ENCODE measurements at regions not wholly inside any gene's neighbourhood (a gene's known extent, or its start where the extent isn't known, plus 50 kb on each side); places are given as distances from the start of the nearest gene placed in this dataset.

DNA sequence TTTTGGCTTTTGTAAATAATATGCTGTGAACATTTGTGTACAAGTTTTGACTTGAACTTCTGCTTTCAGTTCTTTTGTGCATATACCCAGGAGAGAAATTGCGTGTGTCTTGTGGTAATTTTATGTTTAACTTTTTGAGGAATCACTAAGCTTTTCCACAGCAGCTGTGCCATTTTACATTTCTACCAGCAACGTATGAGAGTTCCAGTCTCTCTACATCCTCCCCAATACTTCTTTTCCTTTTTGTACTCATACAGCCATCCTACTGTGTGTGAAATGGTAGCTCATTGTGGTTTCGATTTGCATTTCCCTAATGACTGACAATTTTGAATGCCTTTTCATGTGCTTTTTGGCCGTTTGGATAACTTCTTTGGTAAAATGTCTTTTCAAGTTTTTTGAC, 66.3 kb upstream of the INHBA start:
- Mint-ChIP-seq H3K9me3 (peaks cover 2% of the 10 kb centered on the region), H3K4me3 (no peak overlapping the region), H3K36me3 (ENCODE audit: low read depth) (no peaks in the 10 kb centered on the region), H3K27me3 (ENCODE audit: low read depth) (no peaks in the 10 kb centered on the region), H3K4me1 (no peaks in the 10 kb centered on the region), H3K27ac (no peak overlapping the region)
- TF ChIP-seq, protein P1, sequence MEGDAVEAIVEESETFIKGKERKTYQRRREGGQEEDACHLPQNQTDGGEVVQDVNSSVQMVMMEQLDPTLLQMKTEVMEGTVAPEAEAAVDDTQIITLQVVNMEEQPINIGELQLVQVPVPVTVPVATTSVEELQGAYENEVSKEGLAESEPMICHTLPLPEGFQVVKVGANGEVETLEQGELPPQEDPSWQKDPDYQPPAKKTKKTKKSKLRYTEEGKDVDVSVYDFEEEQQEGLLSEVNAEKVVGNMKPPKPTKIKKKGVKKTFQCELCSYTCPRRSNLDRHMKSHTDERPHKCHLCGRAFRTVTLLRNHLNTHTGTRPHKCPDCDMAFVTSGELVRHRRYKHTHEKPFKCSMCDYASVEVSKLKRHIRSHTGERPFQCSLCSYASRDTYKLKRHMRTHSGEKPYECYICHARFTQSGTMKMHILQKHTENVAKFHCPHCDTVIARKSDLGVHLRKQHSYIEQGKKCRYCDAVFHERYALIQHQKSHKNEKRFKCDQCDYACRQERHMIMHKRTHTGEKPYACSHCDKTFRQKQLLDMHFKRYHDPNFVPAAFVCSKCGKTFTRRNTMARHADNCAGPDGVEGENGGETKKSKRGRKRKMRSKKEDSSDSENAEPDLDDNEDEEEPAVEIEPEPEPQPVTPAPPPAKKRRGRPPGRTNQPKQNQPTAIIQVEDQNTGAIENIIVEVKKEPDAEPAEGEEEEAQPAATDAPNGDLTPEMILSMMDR (IDR thresholded peaks at IDR 0.05; ENCODE audit: unreplicated experiment in 3 of 3), result no peak

DNA sequence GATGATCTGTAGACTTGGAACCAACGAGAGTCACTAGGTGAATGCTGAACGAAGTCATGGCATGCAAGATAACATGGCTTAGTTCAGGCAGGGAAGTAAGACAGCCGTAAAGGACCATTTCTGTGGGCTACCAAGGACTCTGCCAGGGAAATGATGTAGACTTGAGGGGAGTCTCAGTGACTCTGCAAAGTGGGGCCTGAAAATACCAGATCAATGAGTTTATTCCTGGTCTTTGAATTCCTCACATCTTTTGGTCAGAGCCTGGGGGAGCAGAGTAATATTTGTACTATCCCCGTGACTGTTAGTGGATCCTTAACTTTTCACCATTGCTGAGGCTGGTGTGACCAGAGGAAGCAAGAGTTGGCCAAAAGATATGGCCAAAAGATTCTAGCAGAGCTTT, 60.7 kb upstream of the INHBA start:
- TF ChIP-seq, protein P1 (IDR thresholded peaks at IDR 0.05; ENCODE audit: unreplicated experiment in 3 of 3), result no peak
- Mint-ChIP-seq H3K4me1 (no peaks in the 10 kb centered on the region), H3K9me3 (peaks cover 17% of the 10 kb centered on the region), H3K27me3 (ENCODE audit: low read depth) (no peaks in the 10 kb centered on the region), H3K4me3 (no peak overlapping the region), H3K36me3 (ENCODE audit: low read depth) (no peaks in the 10 kb centered on the region), H3K27ac (no peak overlapping the region)

DNA sequence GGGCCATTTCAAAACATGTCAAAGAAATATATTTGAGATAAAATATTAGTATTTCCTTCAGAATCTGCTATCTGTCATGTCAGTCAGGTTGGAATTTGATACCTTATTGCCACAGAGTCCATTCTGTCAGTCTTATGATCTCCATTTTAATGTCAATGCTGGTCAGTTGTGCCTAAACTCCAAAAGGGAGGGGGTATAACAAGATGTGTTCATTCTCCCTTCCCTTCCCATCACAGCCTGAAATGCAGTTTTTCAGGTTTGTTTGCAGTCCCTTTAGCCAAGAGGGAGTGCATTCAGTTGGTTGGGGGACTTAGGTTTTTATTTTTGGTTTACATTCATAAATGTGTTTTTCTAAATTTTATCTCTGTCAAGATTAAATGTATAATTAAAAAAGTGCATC, 59.8 kb upstream of the INHBA start:
- no peak overlapping the region for H3K27ac Mint-ChIP-seq
- no peaks in the 10 kb centered on the region for H3K4me1 Mint-ChIP-seq
- no peaks in the 10 kb centered on the region for H3K36me3 Mint-ChIP-seq (ENCODE audit: low read depth)
- peaks cover 17% of the 10 kb centered on the region for H3K9me3 Mint-ChIP-seq
- TF ChIP-seq, protein P1 (IDR thresholded peaks at IDR 0.05; ENCODE audit: unreplicated experiment in 3 of 3), result no peak
- H3K27me3 Mint-ChIP-seq (ENCODE audit: low read depth), result no peaks in the 10 kb centered on the region
- H3K4me3 Mint-ChIP-seq, result no peak overlapping the region

DNA sequence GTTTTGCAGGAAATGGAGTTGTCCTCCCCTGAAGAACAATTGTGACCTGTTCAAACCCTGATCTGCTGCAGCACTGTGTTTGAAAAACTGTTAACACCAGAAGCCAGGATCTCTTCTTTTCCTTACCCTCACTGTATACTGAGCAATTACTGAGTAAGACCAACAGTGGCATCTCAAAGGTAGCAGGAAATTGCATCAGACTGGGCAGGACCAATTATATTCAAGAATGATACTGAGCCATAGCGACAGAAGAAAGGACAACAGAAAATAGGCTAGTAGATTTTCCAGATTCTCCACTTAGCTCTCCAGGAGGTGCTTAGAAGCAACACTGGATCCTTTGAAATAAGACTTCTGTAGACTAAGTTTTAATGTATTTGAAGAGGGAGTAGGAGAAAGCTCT, 57.4 kb upstream of the INHBA start:
- Mint-ChIP-seq H3K36me3 (ENCODE audit: low read depth) (no peaks in the 10 kb centered on the region), H3K4me3 (no peak overlapping the region), H3K9me3 (peaks cover 28% of the 10 kb centered on the region), H3K4me1 (no peaks in the 10 kb centered on the region), H3K27ac (no peak overlapping the region), H3K27me3 (ENCODE audit: low read depth) (no peaks in the 10 kb centered on the region)
- TF ChIP-seq, protein P1 (IDR thresholded peaks at IDR 0.05; ENCODE audit: unreplicated experiment in 3 of 3), result no peak

DNA sequence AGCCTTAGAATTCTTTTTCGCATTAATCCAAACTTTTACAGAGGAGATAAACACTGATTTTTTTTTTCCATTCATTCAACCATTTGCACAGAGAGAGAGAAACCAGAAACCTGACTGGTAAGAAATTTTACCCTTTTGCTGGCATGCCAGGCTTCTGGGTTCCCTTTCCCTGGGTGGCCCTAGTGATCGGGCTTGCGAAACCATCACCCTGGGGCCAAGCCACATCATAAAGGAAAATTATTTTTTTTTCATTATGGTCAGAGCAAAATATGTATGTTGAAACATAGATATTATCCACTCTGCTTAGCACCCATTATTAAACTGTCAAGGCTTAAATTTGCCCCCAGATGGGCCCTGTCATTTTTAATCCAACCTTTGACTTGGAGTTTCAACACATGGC, 55.4 kb upstream of the INHBA start:
- H3K4me1 Mint-ChIP-seq, result no peaks in the 10 kb centered on the region
- TF ChIP-seq, protein P1 (IDR thresholded peaks at IDR 0.05; ENCODE audit: unreplicated experiment in 3 of 3), result no peak
- H3K27ac Mint-ChIP-seq, result no peak overlapping the region
- no peaks in the 10 kb centered on the region for H3K27me3 Mint-ChIP-seq (ENCODE audit: low read depth)
- H3K4me3 Mint-ChIP-seq, result no peak overlapping the region
- peaks cover 38% of the 10 kb centered on the region for H3K9me3 Mint-ChIP-seq
- H3K36me3 Mint-ChIP-seq (ENCODE audit: low read depth), result no peaks in the 10 kb centered on the region

DNA sequence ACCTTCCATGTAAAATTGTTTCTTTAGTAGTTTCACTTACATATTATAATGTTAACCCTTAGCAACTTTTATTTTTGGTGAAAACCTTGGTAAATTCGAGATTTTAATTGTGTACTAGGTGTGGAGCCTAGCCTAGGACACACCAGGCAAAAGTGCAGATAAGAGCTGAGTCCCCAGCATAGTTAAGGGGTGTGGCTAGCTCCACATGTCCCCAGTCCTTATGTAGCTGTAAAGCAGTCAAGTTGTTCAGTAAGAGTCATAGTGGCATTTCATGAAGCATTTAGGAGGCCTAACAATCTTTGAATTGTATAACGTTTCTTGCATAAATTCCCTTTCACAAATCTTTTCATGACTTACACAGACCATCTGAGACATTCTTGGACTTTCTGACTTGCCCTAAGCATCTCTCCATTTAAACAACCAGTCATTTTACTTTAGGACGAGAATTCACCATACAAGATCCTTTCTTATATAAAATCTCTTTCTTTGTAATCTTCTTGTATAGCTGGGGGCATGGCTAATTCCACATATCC, 53.8 kb upstream of the INHBA start:
- H3K27me3 Mint-ChIP-seq (ENCODE audit: low read depth), result no peaks in the 10 kb centered on the region
- no peak overlapping the region for H3K27ac Mint-ChIP-seq
- H3K36me3 Mint-ChIP-seq (ENCODE audit: low read depth), result no peaks in the 10 kb centered on the region
- no peaks in the 10 kb centered on the region for H3K4me1 Mint-ChIP-seq
- H3K4me3 Mint-ChIP-seq, result no peak overlapping the region
- H3K9me3 Mint-ChIP-seq, result peaks cover 41% of the 10 kb centered on the region
- TF ChIP-seq, protein P1 (IDR thresholded peaks at IDR 0.05; ENCODE audit: unreplicated experiment in 3 of 3), result no peak
